ENCODE measurements at regions not wholly inside any gene's neighbourhood (a gene's known extent, or its start where the extent isn't known, plus 50 kb on each side); places are given as distances from the start of the nearest gene placed in this dataset.

GRCh38 chr2:18871430-18871829, 282.1 kb upstream of the NT5C1B start:
- TF ChIP-seq CTCF (conservative IDR thresholded peaks at IDR 0.05; ENCODE audit: low read depth, low read length) (no peak), MAZ (IDR thresholded peaks at IDR 0.05; ENCODE audit: borderline replicate concordance, low read depth, low read length) (no peak), ELK1 (IDR thresholded peaks at IDR 0.05; ENCODE audit: borderline replicate concordance, low read depth, low read length) (no peak), POLR2A (IDR thresholded peaks at IDR 0.05; ENCODE audit: low read depth, low read length) (no peak), USF2 (IDR thresholded peaks at IDR 0.05; ENCODE audit: low read depth, low read length) (no peak), RCOR1 (IDR thresholded peaks at IDR 0.05; ENCODE audit: insufficient replicate concordance, low read length) (no peak), SMC3 (IDR thresholded peaks at IDR 0.05; ENCODE audit: low read depth, low read length) (no peak), MXI1 (IDR thresholded peaks at IDR 0.05; ENCODE audit: borderline replicate concordance, low read depth, low read length) (no peak), RAD21 (IDR thresholded peaks at IDR 0.05; ENCODE audit: low read length) (no peak)

Data from IMR-90 (cell line).